OCI-LY7 (cell line): ENCODE measurements at regions not wholly inside any gene's neighbourhood (a gene's known extent, or its start where the extent isn't known, plus 50 kb on each side); places are given as distances from the start of the nearest gene placed in this dataset.

Experiments used
- EZH2phosphoT487 ChIP-seq: fragments of 200-600 bp; sonication (generic); IDR thresholded peaks from 2 replicates; pipeline ENCODE4 v1.6.1; 2018; ENCODE audit warnings: low read depth, borderline replicate concordance, mild to moderate bottlenecking, mixed run types, antibody characterized with exemption, low read length, moderate library complexity, mixed read lengths
- TF ChIP-seq, protein P1 (sequence below): fragments of 200-600 bp; sonication (generic); conservative IDR thresholded peaks from 2 replicates; pipeline ENCODE4 v1.5.1; 2014; ENCODE audit warnings: mild to moderate bottlenecking, antibody characterized with exemption, low read length, moderate library complexity, mixed read lengths

DNA sequence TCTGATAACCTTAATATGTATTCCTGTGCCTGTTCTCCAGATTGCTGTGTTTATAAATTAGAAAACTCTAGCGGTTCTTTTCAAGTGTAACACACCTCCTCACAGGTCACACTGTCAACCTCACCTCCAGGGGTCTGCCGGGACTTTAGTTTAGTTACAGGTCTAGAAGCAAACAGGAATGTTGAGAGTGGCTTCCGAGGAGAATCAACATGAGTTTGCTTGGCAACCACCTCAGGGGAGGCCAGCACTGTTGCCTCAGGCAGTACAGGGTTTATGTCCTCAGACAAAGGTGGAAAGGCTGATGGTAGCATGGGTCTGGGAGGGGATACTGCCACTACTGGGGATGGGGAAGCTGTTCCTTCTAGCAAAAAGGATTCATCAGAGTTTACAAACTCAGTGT is 438.0 kb downstream of the DTHD1 start:
- TF ChIP-seq, protein P1, sequence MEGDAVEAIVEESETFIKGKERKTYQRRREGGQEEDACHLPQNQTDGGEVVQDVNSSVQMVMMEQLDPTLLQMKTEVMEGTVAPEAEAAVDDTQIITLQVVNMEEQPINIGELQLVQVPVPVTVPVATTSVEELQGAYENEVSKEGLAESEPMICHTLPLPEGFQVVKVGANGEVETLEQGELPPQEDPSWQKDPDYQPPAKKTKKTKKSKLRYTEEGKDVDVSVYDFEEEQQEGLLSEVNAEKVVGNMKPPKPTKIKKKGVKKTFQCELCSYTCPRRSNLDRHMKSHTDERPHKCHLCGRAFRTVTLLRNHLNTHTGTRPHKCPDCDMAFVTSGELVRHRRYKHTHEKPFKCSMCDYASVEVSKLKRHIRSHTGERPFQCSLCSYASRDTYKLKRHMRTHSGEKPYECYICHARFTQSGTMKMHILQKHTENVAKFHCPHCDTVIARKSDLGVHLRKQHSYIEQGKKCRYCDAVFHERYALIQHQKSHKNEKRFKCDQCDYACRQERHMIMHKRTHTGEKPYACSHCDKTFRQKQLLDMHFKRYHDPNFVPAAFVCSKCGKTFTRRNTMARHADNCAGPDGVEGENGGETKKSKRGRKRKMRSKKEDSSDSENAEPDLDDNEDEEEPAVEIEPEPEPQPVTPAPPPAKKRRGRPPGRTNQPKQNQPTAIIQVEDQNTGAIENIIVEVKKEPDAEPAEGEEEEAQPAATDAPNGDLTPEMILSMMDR, result no peak
- TF ChIP-seq EZH2phosphoT487, result no peak
